ENCODE measurements at regions not wholly inside any gene's neighbourhood (a gene's known extent, or its start where the extent isn't known, plus 50 kb on each side); places are given as distances from the start of the nearest gene placed in this dataset.

GRCh38 chr1:72911656-72912055 lies 629.3 kb upstream of the NEGR1 start:
- ChIA-PET CTCF (no interaction called here), POLR2A (no interaction called here)
- Histone ChIP-seq H3K27ac (no peak overlapping the region), H3K4me2 (no peak overlapping the region), H3K9me3 (no peaks in the 10 kb centered on the region), H3K4me3 (no peak overlapping the region), H3K4me1 (no peaks in the 10 kb centered on the region)
- WGBS (ENCODE audit: missing lambda C conversion rate), result 5% methylated on average over 3 of the region's 3 CpGs
- DNase-seq (ENCODE audit: low read depth in 1 of 2, low spot score in 1 of 2), result no peak
- no peak for FAIRE-seq
- TF ChIP-seq HEYL (CRISPR knock-in tag; IDR thresholded peaks at IDR 0.05), result no peak
- TF ChIP-seq POLR2A (IDR thresholded peaks at IDR 0.05; ENCODE audit: low read length), result no peak
- no peak for ATAC-seq

GRCh38 chr1:72896256-72896655 lies 613.9 kb upstream of the NEGR1 start:
- Histone ChIP-seq H3K27ac (no peak overlapping the region), H3K9me3 (no peaks in the 10 kb centered on the region), H3K4me2 (no peak overlapping the region), H3K4me3 (no peak overlapping the region), H3K4me1 (no peaks in the 10 kb centered on the region)
- CTCF ChIA-PET, result no interaction called here
- TF ChIP-seq JUN (IDR thresholded peaks at IDR 0.05) (no peak), EHMT2 (IDR thresholded peaks at IDR 0.05; ENCODE audit: low read depth) (no peak), REST (IDR thresholded peaks at IDR 0.05) (no peak), HMGXB4 (CRISPR knock-in tag; IDR thresholded peaks at IDR 0.05; ENCODE audit: borderline replicate concordance) (no peak), MAZ (IDR thresholded peaks at IDR 0.05; ENCODE audit: borderline replicate concordance, low read depth, low read length) (no peak), CBX8 (IDR thresholded peaks at IDR 0.05) (no peak), CBX2 (IDR thresholded peaks at IDR 0.05; ENCODE audit: borderline replicate concordance, low read depth) (no peak), KDM5A (IDR thresholded peaks at IDR 0.05) (no peak), ESRRA (IDR thresholded peaks at IDR 0.05; ENCODE audit: borderline replicate concordance, low read length) (no peak), HOXA7 (CRISPR knock-in tag; IDR thresholded peaks at IDR 0.05) (no peak)
- TF ChIP-seq, protein P1, sequence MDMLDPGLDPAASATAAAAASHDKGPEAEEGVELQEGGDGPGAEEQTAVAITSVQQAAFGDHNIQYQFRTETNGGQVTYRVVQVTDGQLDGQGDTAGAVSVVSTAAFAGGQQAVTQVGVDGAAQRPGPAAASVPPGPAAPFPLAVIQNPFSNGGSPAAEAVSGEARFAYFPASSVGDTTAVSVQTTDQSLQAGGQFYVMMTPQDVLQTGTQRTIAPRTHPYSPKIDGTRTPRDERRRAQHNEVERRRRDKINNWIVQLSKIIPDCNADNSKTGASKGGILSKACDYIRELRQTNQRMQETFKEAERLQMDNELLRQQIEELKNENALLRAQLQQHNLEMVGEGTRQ (IDR thresholded peaks at IDR 0.05), result no peak
- DNase-seq (ENCODE audit: low read depth in 1 of 2, low spot score in 1 of 2) (no peak), FAIRE-seq (no peak), ATAC-seq (no peak)
- POLR2A ChIA-PET, result no interaction called here

DNA sequence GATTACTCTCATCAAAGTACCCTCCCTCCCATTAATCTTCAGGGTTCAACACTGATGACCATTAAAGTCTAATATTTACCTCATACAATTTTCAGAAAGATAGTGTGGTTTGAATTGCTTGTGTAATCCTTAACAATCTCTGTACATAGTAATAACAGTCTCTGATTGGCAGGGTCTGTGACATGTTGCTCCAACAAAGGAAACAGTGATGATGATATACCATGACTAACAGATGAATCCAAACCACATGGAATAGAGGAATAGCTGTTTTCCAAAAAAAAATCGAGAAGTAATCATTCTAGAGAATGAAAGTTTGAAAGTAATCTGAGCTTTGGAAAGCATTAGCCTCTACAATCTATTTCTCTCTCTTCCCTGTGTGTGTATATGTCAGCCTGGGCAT lies 610.1 kb upstream of the NEGR1 start:
- H3K4me2 ChIP-seq, result no peak overlapping the region
- ATAC-seq, result no peak
- ChIA-PET CTCF (no interaction called here), POLR2A (no interaction called here)
- DNase-seq (ENCODE audit: low read depth in 1 of 2, low spot score in 1 of 2), result no peak
- TF ChIP-seq EHF (CRISPR knock-in tag; IDR thresholded peaks at IDR 0.05), result no peak
- TF ChIP-seq POLR2A (IDR thresholded peaks at IDR 0.05; ENCODE audit: low read length), result no peak
- no peak for TF ChIP-seq RCOR1 (IDR thresholded peaks at IDR 0.05; ENCODE audit: low read depth, low read length)
- TF ChIP-seq NR3C1 (IDR thresholded peaks at IDR 0.05), result no peak
- no peak for TF ChIP-seq CHD2 (IDR thresholded peaks at IDR 0.05; ENCODE audit: low read length, partially characterized antibody)
- TF ChIP-seq HDAC2 (IDR thresholded peaks at IDR 0.05), result no peak
- TF ChIP-seq, protein P1 (IDR thresholded peaks at IDR 0.05), result no peak
- no peak for TF ChIP-seq TP53 (CRISPR knock-in tag; IDR thresholded peaks at IDR 0.05)
- no peak for TF ChIP-seq SMC3 (IDR thresholded peaks at IDR 0.05)
- no peak for TF ChIP-seq ZSCAN20 (CRISPR knock-in tag; IDR thresholded peaks at IDR 0.05)
- TF ChIP-seq FOSL2 (IDR thresholded peaks at IDR 0.05), result no peak
- TF ChIP-seq FOSL2 (CRISPR knock-in tag; IDR thresholded peaks at IDR 0.05), result no peak
- no peak for TF ChIP-seq JUN (IDR thresholded peaks at IDR 0.05)
- no peak for TF ChIP-seq POLR2AphosphoS2 (conservative IDR thresholded peaks at IDR 0.05; ENCODE audit: low read length)
- TF ChIP-seq HOXB5 (CRISPR knock-in tag; IDR thresholded peaks at IDR 0.05), result no peak
- no peak for TF ChIP-seq KDM1A (IDR thresholded peaks at IDR 0.05; ENCODE audit: low read depth)
- TF ChIP-seq EHMT2 (IDR thresholded peaks at IDR 0.05; ENCODE audit: low read depth), result no peak
- no peak for TF ChIP-seq GATA3 (IDR thresholded peaks at IDR 0.05; ENCODE audit: borderline replicate concordance)
- TF ChIP-seq PHF8 (IDR thresholded peaks at IDR 0.05; ENCODE audit: borderline replicate concordance, low read depth), result no peak
- no peak for TF ChIP-seq ESRRA (IDR thresholded peaks at IDR 0.05; ENCODE audit: borderline replicate concordance, low read length)
- WGBS (ENCODE audit: missing lambda C conversion rate), result 3% methylated on average over 1 of the region's 1 CpG
- H3K4me3 ChIP-seq, result no peak overlapping the region
- no peak overlapping the region for H3K27ac ChIP-seq
- FAIRE-seq, result no peak
- no peaks in the 10 kb centered on the region for H3K9me3 ChIP-seq
- no peaks in the 10 kb centered on the region for H3K4me1 ChIP-seq
